Chondrocyte (in vitro differentiated cells): ENCODE measurements at regions not wholly inside any gene's neighbourhood (a gene's known extent, or its start where the extent isn't known, plus 50 kb on each side); places are given as distances from the start of the nearest gene placed in this dataset.

Source experiments
- DNase-seq: peaks from one replicate; pipeline ENCODE4 v3.0.0; 2021; ENCODE audit warnings: mixed read lengths, low spot score
- H3K27ac Mint-ChIP-seq: one replicate; pipeline ENCODE4 v1.8.0; 2021; ENCODE audit warnings: mild to moderate bottlenecking, moderate library complexity, mixed read lengths; ENCODE audit not compliant: unreplicated experiment
- H3K27me3 Mint-ChIP-seq: 2 replicates; pipeline ENCODE4 v1.8.0; 2021; ENCODE audit warnings: low read depth, mixed read lengths
- H3K36me3 Mint-ChIP-seq: 2 replicates; pipeline ENCODE4 v1.8.0; 2021; ENCODE audit warnings: low read depth, mixed read lengths
- H3K4me1 Mint-ChIP-seq: 2 replicates; pipeline ENCODE4 v1.8.0; 2021; ENCODE audit warnings: low read depth, mild to moderate bottlenecking, mixed read lengths
- H3K4me3 Mint-ChIP-seq: one replicate; pipeline ENCODE4 v1.8.0; 2021; ENCODE audit warnings: mild to moderate bottlenecking, moderate library complexity, mixed read lengths; ENCODE audit not compliant: unreplicated experiment
- H3K9me3 Mint-ChIP-seq: 2 replicates; pipeline ENCODE4 v1.8.0; 2021; ENCODE audit warnings: low read depth, mixed read lengths
- CTCF ChIP-seq: fragments of 200-600 bp; sonication (generic); IDR thresholded peaks from 2 replicates; pipeline ENCODE4 v1.5.0; 2021; ENCODE audit warnings: antibody characterized with exemption, mild to moderate bottlenecking, moderate library complexity

GRCh38 chr6:147806697-147807096, 298.2 kb downstream of the SAMD5 start:
- no peaks in the 10 kb centered on the region for H3K36me3 Mint-ChIP-seq
- no peak overlapping the region for H3K4me3 Mint-ChIP-seq
- DNase-seq: no peak
- peaks cover 10% of the 10 kb centered on the region for H3K4me1 Mint-ChIP-seq
- no peak overlapping the region for H3K27ac Mint-ChIP-seq
- H3K9me3 Mint-ChIP-seq: peaks cover 9% of the 10 kb centered on the region
- no peaks in the 10 kb centered on the region for H3K27me3 Mint-ChIP-seq
- TF ChIP-seq CTCF: peak; percentile 13

- no peaks in the 10 kb centered on the region for H3K4me1 Mint-ChIP-seq
- no peak overlapping the region for H3K4me3 Mint-ChIP-seq
- no peaks in the 10 kb centered on the region for H3K36me3 Mint-ChIP-seq
- DNase-seq: no peak
- peaks cover 9% of the 10 kb centered on the region for H3K9me3 Mint-ChIP-seq
- no peaks in the 10 kb centered on the region for H3K27me3 Mint-ChIP-seq
- no peak overlapping the region for H3K27ac Mint-ChIP-seq
- no peak for TF ChIP-seq CTCF
These were observed 300.1 kb downstream of the SAMD5 start for GRCh38 chr6:147808640-147809039.

GRCh38 chr6:147811913-147812629, 303.6 kb downstream of the SAMD5 start:
- TF ChIP-seq CTCF: no peak
- Mint-ChIP-seq H3K27ac (no peak overlapping the region), H3K36me3 (no peaks in the 10 kb centered on the region), H3K4me3 (no peak overlapping the region), H3K27me3 (no peaks in the 10 kb centered on the region), H3K4me1 (no peaks in the 10 kb centered on the region), H3K9me3 (no peaks in the 10 kb centered on the region)
- DNase-seq: no peak

- no peak overlapping the region for H3K4me3 Mint-ChIP-seq
- no peaks in the 10 kb centered on the region for H3K4me1 Mint-ChIP-seq
- H3K27me3 Mint-ChIP-seq: no peaks in the 10 kb centered on the region
- H3K9me3 Mint-ChIP-seq: no peaks in the 10 kb centered on the region
- DNase-seq: no peak
- no peak for TF ChIP-seq CTCF
- H3K27ac Mint-ChIP-seq: no peak overlapping the region
- no peaks in the 10 kb centered on the region for H3K36me3 Mint-ChIP-seq
These were observed 308.7 kb downstream of the SAMD5 start for GRCh38 chr6:147817042-147817689.

- Mint-ChIP-seq H3K9me3 (no peaks in the 10 kb centered on the region), H3K4me3 (no peak overlapping the region), H3K27ac (no peak overlapping the region), H3K27me3 (no peaks in the 10 kb centered on the region), H3K36me3 (no peaks in the 10 kb centered on the region), H3K4me1 (no peaks in the 10 kb centered on the region)
- DNase-seq: no peak
- no peak for TF ChIP-seq CTCF
These were observed 312.0 kb downstream of the SAMD5 start for GRCh38 chr6:147820520-147820919.
